Neural crest cell (in vitro differentiated cells): ENCODE measurements at regions not wholly inside any gene's neighbourhood (a gene's known extent, or its start where the extent isn't known, plus 50 kb on each side); places are given as distances from the start of the nearest gene placed in this dataset.
"Not testable (repeated sequence)": the region's sequence is repeated elsewhere in the genome, so short reads cannot be mapped to it uniquely, and the experiment has no call there.

Experiments used
- DNase-seq: peaks from one replicate; pipeline ENCODE4 v3.0.0; 2021; ENCODE audit warnings: low read depth, mixed read lengths, low spot score
- H3K27ac Mint-ChIP-seq: one replicate; pipeline ENCODE4 v1.8.0; 2021; ENCODE audit warnings: mild to moderate bottlenecking, mixed read lengths; ENCODE audit not compliant: unreplicated experiment
- H3K27me3 Mint-ChIP-seq: 2 replicates; pipeline ENCODE4 v1.8.0; 2021; ENCODE audit warnings: low read depth, mild to moderate bottlenecking, mixed read lengths
- H3K36me3 Mint-ChIP-seq: 2 replicates; pipeline ENCODE4 v1.8.0; 2021; ENCODE audit warnings: low read depth, mild to moderate bottlenecking, mixed read lengths
- H3K4me1 Mint-ChIP-seq: 2 replicates; pipeline ENCODE4 v1.8.0; 2021; ENCODE audit warnings: mixed read lengths
- H3K4me3 Mint-ChIP-seq: one replicate; pipeline ENCODE4 v1.8.0; 2021; ENCODE audit warnings: mild to moderate bottlenecking, mixed read lengths
- H3K9me3 Mint-ChIP-seq: 2 replicates; pipeline ENCODE4 v1.8.0; 2021; ENCODE audit warnings: mixed read lengths
- TF ChIP-seq, protein P1 (sequence below): fragments of 200-600 bp; sonication (generic); conservative IDR thresholded peaks from 2 replicates; pipeline ENCODE4 v1.5.0; 2021; ENCODE audit warnings: antibody characterized with exemption, mild to moderate bottlenecking

DNA sequence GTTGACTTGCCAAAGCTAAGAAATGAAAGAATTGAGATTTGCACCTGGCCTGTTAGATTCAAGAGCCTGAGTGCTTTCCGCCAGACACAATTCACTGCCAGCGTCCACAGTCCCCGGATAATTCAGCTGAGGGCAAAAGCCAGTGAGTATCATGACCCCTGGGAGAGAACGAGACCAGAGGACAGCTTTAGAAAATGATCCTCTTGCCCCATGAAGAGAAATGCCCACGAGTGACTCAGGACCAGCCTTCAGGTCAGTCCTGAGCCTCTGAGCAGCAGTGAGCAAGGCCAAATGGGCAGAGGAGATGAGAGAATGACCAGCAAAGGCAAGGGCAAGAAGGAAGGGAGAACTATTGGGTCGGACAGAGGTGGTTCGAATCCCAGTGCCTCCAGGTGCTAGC, 273.5 kb downstream of the FAM43A start:
- Mint-ChIP-seq H3K36me3 (no peaks in the 10 kb centered on the region), H3K27ac (no peak overlapping the region), H3K27me3 (no peaks in the 10 kb centered on the region), H3K4me3 (no peak overlapping the region), H3K9me3 (no peaks in the 10 kb centered on the region), H3K4me1 (no peaks in the 10 kb centered on the region)
- no peak for DNase-seq
- TF ChIP-seq, protein P1, sequence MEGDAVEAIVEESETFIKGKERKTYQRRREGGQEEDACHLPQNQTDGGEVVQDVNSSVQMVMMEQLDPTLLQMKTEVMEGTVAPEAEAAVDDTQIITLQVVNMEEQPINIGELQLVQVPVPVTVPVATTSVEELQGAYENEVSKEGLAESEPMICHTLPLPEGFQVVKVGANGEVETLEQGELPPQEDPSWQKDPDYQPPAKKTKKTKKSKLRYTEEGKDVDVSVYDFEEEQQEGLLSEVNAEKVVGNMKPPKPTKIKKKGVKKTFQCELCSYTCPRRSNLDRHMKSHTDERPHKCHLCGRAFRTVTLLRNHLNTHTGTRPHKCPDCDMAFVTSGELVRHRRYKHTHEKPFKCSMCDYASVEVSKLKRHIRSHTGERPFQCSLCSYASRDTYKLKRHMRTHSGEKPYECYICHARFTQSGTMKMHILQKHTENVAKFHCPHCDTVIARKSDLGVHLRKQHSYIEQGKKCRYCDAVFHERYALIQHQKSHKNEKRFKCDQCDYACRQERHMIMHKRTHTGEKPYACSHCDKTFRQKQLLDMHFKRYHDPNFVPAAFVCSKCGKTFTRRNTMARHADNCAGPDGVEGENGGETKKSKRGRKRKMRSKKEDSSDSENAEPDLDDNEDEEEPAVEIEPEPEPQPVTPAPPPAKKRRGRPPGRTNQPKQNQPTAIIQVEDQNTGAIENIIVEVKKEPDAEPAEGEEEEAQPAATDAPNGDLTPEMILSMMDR = no peak

DNA sequence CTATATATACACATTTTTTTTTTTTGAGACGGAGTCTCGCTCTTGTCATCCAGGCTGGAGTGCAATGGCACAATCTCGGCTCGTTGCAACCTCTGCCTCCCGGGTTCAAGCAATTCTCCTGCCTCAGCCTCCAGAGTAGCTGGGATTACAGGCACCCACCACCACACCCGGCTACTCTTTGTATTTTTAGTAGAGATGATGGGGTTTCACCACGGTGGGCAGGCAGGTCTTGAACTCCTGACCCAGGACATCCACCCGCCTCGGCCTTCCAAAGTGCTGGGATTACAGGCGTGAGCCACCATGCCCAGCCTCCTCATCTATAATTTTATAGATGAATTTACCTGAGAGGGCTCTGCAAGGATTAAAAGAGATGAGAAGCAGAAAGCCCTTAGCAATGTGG, 274.0 kb downstream of the FAM43A start:
- not testable (repeated sequence) for H3K4me3 Mint-ChIP-seq, H3K27me3 Mint-ChIP-seq, H3K36me3 Mint-ChIP-seq, DNase-seq, H3K27ac Mint-ChIP-seq, H3K4me1 Mint-ChIP-seq, H3K9me3 Mint-ChIP-seq

DNA sequence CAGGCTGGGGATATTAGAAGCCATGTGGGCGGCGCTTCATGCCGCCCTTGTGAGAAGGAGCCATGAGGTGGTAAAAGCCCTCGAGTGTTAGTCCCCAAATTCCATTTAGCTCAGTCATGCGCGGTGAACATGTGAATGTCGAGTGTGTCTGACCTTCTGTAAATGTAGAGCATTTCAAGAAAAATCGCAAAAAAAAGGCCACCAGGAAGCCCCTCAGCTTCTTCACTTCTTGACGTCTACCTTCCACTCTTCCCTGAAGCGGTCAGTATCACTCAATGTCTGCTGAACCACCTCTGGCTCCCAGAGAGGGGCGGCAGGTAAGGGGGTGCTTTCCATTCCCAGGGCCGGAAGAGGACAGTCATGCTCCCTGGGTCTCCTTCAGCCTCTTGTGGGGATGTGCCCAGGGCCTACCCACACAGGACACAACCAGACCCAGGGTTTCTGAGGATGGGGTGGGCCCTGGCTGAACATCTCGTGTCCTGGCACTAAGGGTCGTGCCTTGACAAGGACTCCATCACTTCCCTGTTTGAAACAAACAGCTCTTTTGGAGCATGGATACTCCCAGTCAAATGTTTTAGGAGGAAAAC, 274.9 kb downstream of the FAM43A start:
- Mint-ChIP-seq H3K4me3 (no peak overlapping the region), H3K27ac (no peak overlapping the region), H3K4me1 (no peaks in the 10 kb centered on the region), H3K9me3 (no peaks in the 10 kb centered on the region), H3K36me3 (no peaks in the 10 kb centered on the region), H3K27me3 (no peaks in the 10 kb centered on the region)
- TF ChIP-seq, protein P1 = no peak
- DNase-seq = no peak

DNA sequence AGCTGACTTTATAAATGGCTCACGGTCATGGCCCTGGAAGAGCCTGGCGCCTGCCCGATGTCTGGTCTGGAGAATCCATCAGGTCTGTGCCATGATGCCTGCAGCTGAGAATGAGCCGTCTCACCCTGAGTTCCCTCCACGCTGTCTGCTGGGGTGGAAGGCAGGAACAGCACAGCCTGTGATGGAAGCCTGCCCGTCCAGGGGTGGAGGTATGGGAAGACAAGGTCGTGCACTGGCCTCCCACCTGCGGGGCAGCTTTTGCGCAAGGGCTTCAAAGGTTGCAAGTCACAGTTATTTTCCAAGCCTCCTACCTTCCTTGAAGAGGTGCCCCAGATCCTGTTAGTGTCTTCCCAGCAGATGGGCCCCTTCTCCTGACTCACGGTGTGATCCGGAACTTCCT, 275.5 kb downstream of the FAM43A start:
- TF ChIP-seq, protein P1 = no peak
- DNase-seq = no peak
- Mint-ChIP-seq H3K4me3 (no peak overlapping the region), H3K27me3 (no peaks in the 10 kb centered on the region), H3K27ac (no peak overlapping the region), H3K36me3 (no peaks in the 10 kb centered on the region), H3K4me1 (no peaks in the 10 kb centered on the region), H3K9me3 (no peaks in the 10 kb centered on the region)

DNA sequence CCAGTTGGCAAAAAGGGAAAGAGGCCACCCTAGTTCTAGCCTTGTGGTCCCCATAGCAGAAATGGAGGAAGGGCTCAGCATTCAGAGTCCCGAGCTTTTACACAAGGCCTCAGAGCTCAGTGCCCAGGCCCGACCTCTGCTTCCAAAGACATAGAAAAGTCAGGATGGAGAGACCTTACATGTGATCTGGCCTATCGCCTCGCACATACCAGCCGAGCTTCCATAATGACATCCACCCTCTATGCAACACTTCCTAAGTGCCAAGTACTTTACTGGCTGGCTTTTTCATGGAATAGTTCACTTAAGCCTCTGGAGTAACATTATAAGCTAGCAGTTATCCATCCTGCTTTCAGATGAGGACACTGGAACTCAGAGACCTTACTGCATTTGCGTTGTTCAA, 275.9 kb downstream of the FAM43A start:
- Mint-ChIP-seq H3K4me3 (no peak overlapping the region), H3K27me3 (no peaks in the 10 kb centered on the region), H3K9me3 (no peaks in the 10 kb centered on the region), H3K4me1 (no peaks in the 10 kb centered on the region), H3K36me3 (no peaks in the 10 kb centered on the region), H3K27ac (no peak overlapping the region)
- DNase-seq = no peak
- TF ChIP-seq, protein P1 = no peak

DNA sequence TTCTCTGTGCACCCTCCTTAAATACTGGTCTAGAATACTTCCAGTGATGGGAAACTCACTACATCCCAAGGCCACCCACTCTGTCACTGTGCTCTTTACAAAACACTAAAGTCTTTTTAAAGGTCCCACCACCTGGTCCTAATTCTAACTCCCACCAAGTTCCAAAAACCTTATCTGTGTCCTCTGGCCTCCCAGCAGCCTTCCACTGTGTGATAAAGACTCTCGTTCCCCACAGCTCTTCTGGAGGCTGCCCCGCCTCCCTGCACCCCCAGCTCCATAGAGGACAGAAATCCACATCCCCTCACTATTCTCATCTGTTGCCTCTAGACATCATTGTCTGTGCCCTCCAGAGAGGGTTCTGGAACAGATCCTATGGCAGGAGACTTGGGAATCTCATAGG, 276.4 kb downstream of the FAM43A start:
- Mint-ChIP-seq H3K4me3 (no peak overlapping the region), H3K27ac (no peak overlapping the region), H3K9me3 (no peaks in the 10 kb centered on the region), H3K36me3 (no peaks in the 10 kb centered on the region), H3K27me3 (no peaks in the 10 kb centered on the region), H3K4me1 (no peaks in the 10 kb centered on the region)
- TF ChIP-seq, protein P1 = no peak
- no peak for DNase-seq
